HG02759 (cell line): ENCODE measurements at regions not wholly inside any gene's neighbourhood (a gene's known extent, or its start where the extent isn't known, plus 50 kb on each side); places are given as distances from the start of the nearest gene placed in this dataset.

Experiments
- ATAC-seq: cut with Tn5 transposase; IDR thresholded peaks from one replicate; pipeline ENCODE4 v1.9.1; 2021; ENCODE audit warnings: mild to moderate bottlenecking, moderate library complexity; ENCODE audit not compliant: unreplicated experiment

DNA sequence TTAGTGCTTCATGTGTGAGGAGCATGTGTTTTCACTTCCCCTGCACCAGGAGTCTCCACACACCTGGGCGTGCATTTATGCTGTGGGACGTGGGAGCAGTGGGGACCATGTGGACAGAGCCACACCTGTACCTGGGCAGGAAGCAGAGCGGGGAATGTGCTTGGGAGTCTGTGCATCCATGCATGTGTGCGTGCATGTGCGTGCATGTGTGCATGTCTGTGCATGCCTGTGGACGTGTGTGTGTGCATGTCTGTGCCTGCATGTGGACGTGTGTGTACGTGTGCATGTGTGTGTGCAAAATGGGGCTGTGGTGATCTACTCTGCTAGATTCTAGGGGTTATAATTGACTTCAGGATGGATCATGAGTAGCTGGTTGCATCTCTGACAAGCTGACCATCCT is 224.0 kb upstream of the GMDS start:
- ATAC-seq: no peak

GRCh38 chr6:2468601-2468955 is 223.2 kb upstream of the GMDS start:
- ATAC-seq: no peak

GRCh38 chr6:2467929-2468600 is 222.7 kb upstream of the GMDS start:
- no peak for ATAC-seq

- no peak for ATAC-seq
Observed at GRCh38 chr6:2465336-2465735, 219.9 kb upstream of the GMDS start.

DNA sequence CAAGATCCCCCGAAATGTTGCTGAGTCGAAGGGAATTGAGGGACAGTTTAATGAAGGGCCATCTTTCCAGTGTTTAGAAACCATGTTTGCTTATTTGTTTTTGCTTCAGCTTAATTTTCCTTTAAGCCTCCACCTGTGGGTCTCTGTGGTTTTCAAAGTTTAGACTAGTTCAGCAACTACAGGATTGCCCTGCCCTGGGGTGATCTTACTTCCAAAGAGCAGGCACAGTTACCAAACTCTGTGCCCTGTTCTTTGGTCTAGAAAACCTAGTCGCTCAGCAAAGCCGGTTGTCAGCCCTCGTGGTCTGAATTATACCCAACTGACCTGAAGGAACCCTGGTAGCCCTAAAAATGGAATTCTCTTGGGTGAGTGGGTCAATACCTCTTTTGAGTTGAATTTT is 219.2 kb upstream of the GMDS start:
- no peak for ATAC-seq

DNA sequence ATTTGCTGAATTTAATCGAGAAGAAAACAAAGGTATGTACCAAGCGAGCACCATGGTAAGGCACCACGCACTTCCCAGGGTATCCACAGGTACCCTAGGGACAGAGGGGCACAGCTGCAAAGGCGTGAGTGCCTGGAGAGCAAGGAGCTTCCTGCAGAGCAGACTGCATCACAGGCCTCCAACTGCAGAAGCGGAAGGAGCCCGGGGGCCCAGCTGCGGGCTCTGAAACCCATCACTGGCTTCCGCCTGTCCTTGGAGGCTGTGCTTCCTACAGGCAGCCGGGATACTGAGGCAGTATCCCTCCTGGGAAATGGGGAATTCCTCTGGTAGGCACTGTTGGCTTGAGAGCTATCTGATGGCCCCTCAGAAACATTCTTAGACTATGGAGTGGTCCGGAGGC is 217.4 kb upstream of the GMDS start:
- ATAC-seq: no peak

- no peak for ATAC-seq
Observed at GRCh38 chr6:2460216-2460745, 214.9 kb upstream of the GMDS start.

- ATAC-seq: no peak
Observed at GRCh38 chr6:2454180-2454579, 208.8 kb upstream of the GMDS start.

GRCh38 chr6:2450546-2450945 is 205.1 kb upstream of the GMDS start:
- no peak for ATAC-seq

DNA sequence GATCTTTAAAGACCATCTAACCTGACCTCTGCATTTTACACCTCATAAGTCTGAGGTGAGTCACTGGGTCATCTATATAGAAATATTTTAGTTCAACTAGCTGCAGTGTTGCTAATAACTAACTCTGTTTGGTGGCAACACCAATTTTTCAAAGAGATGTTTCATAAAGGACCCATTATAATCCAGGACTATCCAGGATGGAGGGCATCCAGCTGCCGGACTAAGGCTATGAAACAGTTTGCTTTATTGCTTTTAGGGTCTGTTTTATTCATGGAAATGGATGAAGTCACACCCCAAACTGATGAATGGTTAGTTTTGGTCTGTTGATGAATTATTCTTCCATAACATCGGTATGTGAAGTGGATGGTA is 204.2 kb upstream of the GMDS start:
- ATAC-seq: no peak

DNA sequence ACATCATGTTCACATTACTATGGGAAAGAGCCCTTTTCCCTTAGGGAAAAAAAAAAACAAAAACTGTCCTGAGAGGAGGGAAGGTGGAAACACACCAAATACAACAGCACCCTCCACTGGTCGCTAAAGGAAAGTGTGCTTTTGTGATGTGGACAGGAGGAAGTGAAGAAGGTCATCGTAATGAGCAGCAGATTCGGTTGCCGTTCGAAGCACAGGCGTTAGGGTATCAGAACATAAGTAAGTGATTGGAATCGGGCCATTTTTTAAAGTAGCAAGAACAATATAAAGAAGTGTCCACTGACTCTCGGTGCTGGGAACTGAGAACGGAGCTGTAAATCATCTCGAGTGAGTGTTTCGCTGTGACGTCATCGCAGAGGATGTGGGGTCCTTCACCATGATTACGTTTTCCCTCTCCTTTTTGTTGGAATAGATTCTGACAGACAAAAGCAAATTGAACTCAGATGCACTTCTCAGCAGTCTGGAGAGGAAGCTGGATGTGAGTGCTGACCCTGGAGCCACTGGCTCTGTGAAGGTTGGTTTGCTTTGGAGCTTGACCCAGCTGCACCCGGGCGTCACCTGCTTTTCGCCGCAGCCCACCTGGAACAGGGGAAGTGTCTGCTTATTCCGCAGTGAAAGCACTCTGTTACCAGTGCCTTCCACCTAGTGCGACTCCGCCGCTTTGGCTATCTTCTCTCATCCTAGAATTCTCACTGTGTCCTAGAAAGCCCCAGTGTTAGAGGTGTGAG is 203.6 kb upstream of the GMDS start:
- ATAC-seq: no peak

DNA sequence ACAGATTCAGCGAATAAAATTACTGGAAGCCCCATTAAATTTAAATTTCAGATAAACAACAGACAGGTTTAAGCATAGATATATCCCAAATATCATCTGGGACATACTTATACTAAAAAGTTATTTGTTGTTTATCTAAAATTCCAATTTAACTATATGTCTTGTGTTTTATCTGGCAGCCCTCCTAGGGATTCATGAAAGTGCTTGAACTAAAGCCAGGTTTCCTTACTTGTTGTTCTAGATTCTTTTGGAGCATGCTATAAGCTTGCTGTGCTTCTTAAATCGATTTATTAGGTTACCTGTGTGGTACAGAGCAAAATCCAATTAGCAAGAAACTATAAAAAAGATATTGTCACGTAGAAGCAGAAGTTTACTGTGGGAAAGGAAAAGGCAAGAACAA is 202.5 kb upstream of the GMDS start:
- no peak for ATAC-seq

- no peak for ATAC-seq
Observed at GRCh38 chr6:2447318-2447920, 202.0 kb upstream of the GMDS start.

DNA sequence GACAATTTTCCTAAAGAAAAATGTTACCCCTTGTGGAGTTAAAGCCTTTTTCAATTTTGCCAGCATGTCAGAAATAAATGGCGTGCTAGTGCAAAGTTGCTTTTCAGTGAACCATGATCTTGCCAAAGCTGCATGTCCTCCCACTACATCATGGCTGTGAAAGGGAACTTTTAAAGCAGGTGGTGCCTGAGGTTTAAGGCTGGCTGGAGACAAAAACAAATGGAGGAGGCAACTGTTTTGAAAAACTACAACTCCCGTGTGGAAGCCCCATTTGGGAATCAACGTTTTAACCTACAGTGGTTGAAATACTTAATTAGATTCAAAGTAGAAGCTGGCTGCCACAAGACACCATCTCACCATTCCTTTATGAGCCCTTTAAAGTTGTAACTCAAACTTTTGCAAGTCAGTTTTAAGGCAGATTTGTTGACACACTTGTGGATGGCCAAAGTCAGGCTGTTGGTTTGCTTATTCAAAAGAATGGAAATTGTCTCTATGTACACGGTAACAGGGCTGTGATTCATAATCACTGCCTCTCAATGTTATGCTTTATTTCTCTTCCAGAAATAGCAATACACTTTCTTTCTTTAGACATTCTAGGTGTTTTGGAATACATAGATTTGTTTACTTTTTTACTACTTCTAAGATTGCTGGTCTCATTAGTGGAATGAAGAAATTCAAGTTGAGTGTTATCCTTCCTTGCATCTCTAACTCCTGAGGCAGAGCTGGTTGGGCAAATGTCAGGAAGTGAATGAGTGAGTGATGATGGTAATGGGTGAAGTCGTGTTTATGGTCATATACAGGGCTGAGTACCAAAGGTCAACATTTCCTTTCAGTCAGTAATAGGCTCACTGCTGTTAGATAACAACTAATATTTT is 196.4 kb upstream of the GMDS start:
- ATAC-seq: no peak

DNA sequence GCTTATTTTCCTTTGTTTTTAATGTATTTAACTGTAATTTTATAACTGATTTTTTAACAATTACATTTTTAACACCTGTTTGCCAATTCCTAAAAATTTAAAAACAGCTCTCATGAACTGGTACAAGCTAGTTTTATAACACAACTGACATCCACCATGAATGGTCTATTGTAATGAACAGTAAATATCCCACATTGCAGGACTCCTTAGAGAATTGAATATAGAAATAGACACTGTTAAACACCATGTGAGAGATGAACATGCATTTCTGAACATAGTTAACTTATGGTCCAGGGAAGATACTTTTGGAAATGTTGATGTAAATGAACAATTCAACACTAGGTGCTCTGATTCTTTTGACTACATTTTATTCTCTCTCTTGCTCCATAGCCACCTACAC is 195.1 kb upstream of the GMDS start:
- ATAC-seq: no peak

DNA sequence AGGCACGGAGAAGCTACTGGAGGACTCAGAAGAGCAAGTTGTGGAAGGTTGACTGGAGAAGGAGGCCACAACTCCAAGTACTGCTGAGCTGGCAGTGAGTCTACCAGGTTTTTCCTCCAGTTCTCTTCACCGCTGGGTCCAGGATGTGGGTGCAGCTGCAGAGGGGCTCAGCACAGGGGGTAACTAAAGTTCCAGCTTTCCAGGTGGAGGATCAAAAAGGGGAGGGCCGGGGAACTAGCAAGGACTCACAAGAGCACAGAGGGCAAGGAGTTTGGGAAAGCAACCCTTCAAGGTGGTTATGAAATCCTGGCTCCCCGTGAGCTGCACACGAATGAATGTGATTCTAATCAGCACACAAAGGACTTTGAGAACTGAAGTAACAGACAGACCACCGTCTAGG is 194.2 kb upstream of the GMDS start:
- no peak for ATAC-seq

DNA sequence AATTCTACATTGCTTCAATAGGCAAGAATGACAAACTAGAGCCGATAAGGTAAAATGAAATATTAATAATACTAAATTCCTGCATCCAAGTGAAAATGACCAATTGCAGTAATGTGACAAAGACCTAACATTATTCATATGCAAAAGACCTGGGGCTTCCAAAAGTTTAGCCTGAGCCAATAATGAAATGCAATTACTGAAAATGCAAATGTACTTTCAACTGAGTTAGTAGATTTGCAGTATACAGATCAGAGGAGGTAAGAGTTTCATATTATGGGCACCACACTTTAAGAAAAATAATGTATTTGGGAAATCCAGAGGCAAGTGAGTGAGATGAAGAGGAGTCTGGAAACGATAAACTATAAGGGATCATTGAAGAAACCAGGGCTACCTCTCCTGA is 193.7 kb upstream of the GMDS start:
- ATAC-seq: no peak

GRCh38 chr6:2436410-2437154 is 191.2 kb upstream of the GMDS start:
- ATAC-seq: no peak

DNA sequence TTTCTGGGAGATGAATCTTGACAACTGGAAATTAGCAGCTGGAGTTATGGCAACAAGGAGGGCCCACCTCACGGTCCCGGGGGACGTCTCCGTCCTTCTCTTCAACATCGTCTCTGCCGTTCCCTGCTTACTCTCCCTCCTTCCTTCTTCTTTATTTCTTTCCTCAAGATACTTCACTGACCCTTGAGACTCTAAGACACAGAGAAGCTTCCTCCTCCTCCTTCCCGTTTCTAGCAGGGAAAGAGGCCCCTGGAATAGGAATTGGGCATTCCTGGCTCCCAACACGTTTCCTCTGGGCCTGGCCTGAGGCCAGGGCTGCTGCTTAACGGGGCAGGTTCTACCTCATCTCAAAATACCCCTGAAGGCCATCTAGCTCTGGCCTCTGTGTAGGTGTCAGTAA is 189.9 kb upstream of the GMDS start:
- ATAC-seq: no peak

- ATAC-seq: no peak
Observed at GRCh38 chr6:2434912-2435311, 189.5 kb upstream of the GMDS start.

- ATAC-seq: no peak
Observed at GRCh38 chr6:2434116-2434515, 188.7 kb upstream of the GMDS start.
